HCT116 (cell line): ENCODE measurements at regions not wholly inside any gene's neighbourhood (a gene's known extent, or its start where the extent isn't known, plus 50 kb on each side); places are given as distances from the start of the nearest gene placed in this dataset.

Experiments used
- ATAC-seq: fragments of 200-7000 bp; cut with Tn5 transposase; 2 replicates; pipeline ENCODE4 v1.9.1; 2020; ENCODE audit warnings: mild to moderate bottlenecking, moderate library complexity
- BruUV-seq: library from RNA; stranded (reverse); fragments of 400-500 nt; replicated peaks from 2 replicates; lab custom pipeline; 2021; lab: Mats Ljungman, UMichigan
- CTCF ChIA-PET: fragments of 300-600 bp; sonication (Branson Sonifier 250); formaldehyde crosslinking; loops from one replicate; lab custom pipeline; 2021; ENCODE audit warnings: antibody characterized with exemption; lab: Charles Lee
- POLR2A ChIA-PET: fragments of 300-600, 350-600 bp; sonication (Branson Sonifier 250); formaldehyde crosslinking; loops from one replicate; lab custom pipeline; 2021; ENCODE audit warnings: antibody characterized with exemption; lab: Charles Lee
- RAD21 ChIA-PET, 2 experiments: fragments of 300-600 bp; sonication (Branson Sonifier 250); formaldehyde crosslinking; loops; one replicate each; lab custom pipeline; 2023; ENCODE audit warnings: low total read pairs in 2 of 2; ENCODE audit not compliant: uncharacterized antibody in 2 of 2, unreplicated experiment in 2 of 2, low non-redundant PET in 1 of 2; lab: Charles Lee
- DNase-seq: peaks from one replicate; pipeline ENCODE4 v3.0.0-alpha.2; 2010; ENCODE audit warnings: low read depth, low spot score
- H2AFZ ChIP-seq: fragments of 200-600 bp; shearing (Covaris generic), sonication (generic); 2 replicates; pipeline ENCODE4 v1.6.1; 2017; ENCODE audit warnings: low read depth, mixed run types, mixed read lengths, antibody characterized with exemption, low read length; ENCODE audit not compliant: poor library complexity, severe bottlenecking
- H3K27ac ChIP-seq: 2 replicates; pipeline ENCODE4 v1.5.1; 2012; ENCODE audit warnings: low read depth, low read length
- H3K27me3 ChIP-seq: fragments of 200-600 bp; sonication (generic); 2 replicates; pipeline ENCODE4 v1.6.1; 2016; ENCODE audit warnings: mixed run types, low read length, mixed read lengths; ENCODE audit not compliant: insufficient read depth
- H3K36me3 ChIP-seq, 2 experiments: fragments of 200-500 bp in 1 of 2; fragments of 200-600 bp in 1 of 2; sonication (Bioruptor generic) in 1 of 2; sonication (generic) in 1 of 2; 2 replicates each; pipeline versions ENCODE4 v1.5.1 to v1.6.1; 2014 to 2016; ENCODE audit warnings: low read length in 2 of 2, inconsistent platforms in 1 of 2, mixed read lengths in 1 of 2, mixed run types in 1 of 2; ENCODE audit not compliant: insufficient read depth in 2 of 2, control insufficient read depth in 1 of 2
- H3K4me1 ChIP-seq, 2 experiments: fragments of 200-600 bp in 1 of 2; sonication (generic) in 1 of 2; 2 replicates each; pipeline versions ENCODE4 v1.5.1 to v1.6.1; 2012 to 2017; ENCODE audit warnings: low read length in 2 of 2, inconsistent platforms in 1 of 2, mild to moderate bottlenecking in 1 of 2, mixed read lengths in 1 of 2, mixed run types in 1 of 2, moderate library complexity in 1 of 2; ENCODE audit not compliant: insufficient read depth in 2 of 2, control insufficient read depth in 1 of 2
- H3K4me2 ChIP-seq: fragments of 200-600 bp; sonication (generic); 2 replicates; pipeline ENCODE4 v1.6.1; 2017; ENCODE audit warnings: mixed run types, low read length, mixed read lengths
- H3K4me3 ChIP-seq, 2 experiments: fragments of 200-600 bp in 1 of 2; sonication (generic) in 1 of 2; replicated peaks in 1 of 2; 2 replicates each; pipeline ENCODE4 v1.5.1; 2011 to 2016; ENCODE audit warnings: low read length in 2 of 2, control low read depth in 1 of 2, low read depth in 1 of 2, mild to moderate bottlenecking in 1 of 2, mixed read lengths in 1 of 2, mixed run types in 1 of 2
- H3K79me2 ChIP-seq: fragments of 200-600 bp; sonication (generic); 2 replicates; pipeline ENCODE4 v1.6.1; 2017; ENCODE audit warnings: mild to moderate bottlenecking, mixed run types, low read length, moderate library complexity, mixed read lengths; ENCODE audit not compliant: insufficient read depth
- H3K9ac ChIP-seq: fragments of 200-600 bp; sonication (generic); 2 replicates; pipeline ENCODE4 v1.6.1; 2016; ENCODE audit warnings: low read length, mixed read lengths
- H3K9me2 ChIP-seq: fragments of 200-600 bp; sonication (generic), shearing (Covaris generic); 2 replicates; pipeline ENCODE4 v1.6.1; 2017; ENCODE audit warnings: mixed run types, mild to moderate bottlenecking, moderate library complexity; ENCODE audit not compliant: insufficient read depth
- H3K9me3 ChIP-seq, 2 experiments: fragments of 200-500 bp in 1 of 2; fragments of 200-600 bp in 1 of 2; sonication (Bioruptor generic) in 1 of 2; sonication (generic) in 1 of 2; 2 replicates each; pipeline ENCODE4 v1.6.1; 2014 to 2017; ENCODE audit warnings: low read length in 2 of 2, mixed read lengths in 2 of 2, inconsistent platforms in 1 of 2, low read depth in 1 of 2, mild to moderate bottlenecking in 1 of 2, mixed run types in 1 of 2, moderate library complexity in 1 of 2; ENCODE audit not compliant: control insufficient read depth in 1 of 2, insufficient read depth in 1 of 2
- H4K20me1 ChIP-seq: fragments of 200-600 bp; sonication (generic), shearing (Covaris generic); 2 replicates; pipeline ENCODE4 v1.6.1; 2017; ENCODE audit warnings: mixed run types, mild to moderate bottlenecking, moderate library complexity; ENCODE audit not compliant: insufficient read depth
- CBX3 ChIP-seq: IDR thresholded peaks from 2 replicates; pipeline ENCODE4 v1.6.1; 2012; ENCODE audit warnings: low read depth
- CEBPB ChIP-seq: IDR thresholded peaks from 2 replicates; pipeline ENCODE4 v1.6.1; 2012; ENCODE audit warnings: low read depth
- EZH2 ChIP-seq: fragments of 200-600 bp; sonication (generic); IDR thresholded peaks from 2 replicates; pipeline ENCODE4 v1.6.1; 2017; ENCODE audit warnings: antibody characterized with exemption, mixed run types
- EZH2phosphoT487 ChIP-seq: fragments of 200-600 bp; IDR thresholded peaks from 2 replicates; pipeline ENCODE4 v1.6.1; 2018; ENCODE audit warnings: antibody characterized with exemption, borderline replicate concordance
- FOSL1 ChIP-seq: IDR thresholded peaks from 2 replicates; pipeline ENCODE4 v1.6.1; 2012; ENCODE audit warnings: low read depth
- JUND ChIP-seq: IDR thresholded peaks from 2 replicates; pipeline ENCODE4 v1.6.1; 2012
- POLR2A ChIP-seq: IDR thresholded peaks from 2 replicates; pipeline ENCODE4 v1.7.0; 2011; ENCODE audit warnings: borderline replicate concordance; ENCODE audit not compliant: insufficient read depth, insufficient read length; ENCODE audit errors: extremely low read depth
- POLR2AphosphoS5 ChIP-seq: IDR thresholded peaks from 2 replicates; pipeline ENCODE4 v1.6.1; 2011; ENCODE audit warnings: mild to moderate bottlenecking, low read depth, low read length, moderate library complexity
- RAD21 ChIP-seq: IDR thresholded peaks from 2 replicates; pipeline ENCODE4 v1.6.1; 2012; ENCODE audit warnings: low read depth, mild to moderate bottlenecking
- SP1 ChIP-seq: IDR thresholded peaks from 2 replicates; pipeline ENCODE4 v1.6.1; 2012; ENCODE audit warnings: low read depth
- TCF7L2 ChIP-seq: IDR thresholded peaks from 2 replicates; pipeline ENCODE4 v1.7.0; 2011; ENCODE audit warnings: borderline replicate concordance, inconsistent platforms; ENCODE audit not compliant: insufficient read depth, insufficient read length; ENCODE audit errors: extremely low read depth
- ZFX ChIP-seq: fragments of 450-650 bp; IDR thresholded peaks from 2 replicates; pipeline ENCODE4 v1.6.1; 2017
- ZNF274 ChIP-seq: fragments of 200-500 bp; sonication (Bioruptor generic); IDR thresholded peaks from 2 replicates; pipeline ENCODE4 v1.6.1; 2014; ENCODE audit warnings: mild to moderate bottlenecking, low read depth, low read length, inconsistent platforms
- intact Hi-C: fragments of 100-400 bp; cut with micrococcal nuclease; formaldehyde crosslinking; loops from 2 replicates; pipeline ENCODE4 v1.10.0; 2022
- TF ChIP-seq, protein P1 (sequence below): IDR thresholded peaks from 2 replicates; pipeline ENCODE4 v1.6.1; 2012
- TF ChIP-seq, protein P2 (sequence below), 3 experiments: fragments of 200-600 bp in 1 of 3; sonication (generic) in 1 of 3; IDR thresholded peaks in 2 of 3; conservative IDR thresholded peaks in 1 of 3; 2 replicates each; pipeline ENCODE4 v1.5.1; 2012 to 2017; ENCODE audit warnings: low read depth in 2 of 3, low read length in 2 of 3, antibody characterized with exemption in 1 of 3, borderline replicate concordance in 1 of 3, control low read depth in 1 of 3, mild to moderate bottlenecking in 1 of 3, mixed read lengths in 1 of 3, mixed run types in 1 of 3, moderate library complexity in 1 of 3; ENCODE audit not compliant: insufficient read depth in 1 of 3
- TF ChIP-seq, protein P3 (sequence below): IDR thresholded peaks from 2 replicates; pipeline ENCODE4 v1.6.1; 2012

DNA sequence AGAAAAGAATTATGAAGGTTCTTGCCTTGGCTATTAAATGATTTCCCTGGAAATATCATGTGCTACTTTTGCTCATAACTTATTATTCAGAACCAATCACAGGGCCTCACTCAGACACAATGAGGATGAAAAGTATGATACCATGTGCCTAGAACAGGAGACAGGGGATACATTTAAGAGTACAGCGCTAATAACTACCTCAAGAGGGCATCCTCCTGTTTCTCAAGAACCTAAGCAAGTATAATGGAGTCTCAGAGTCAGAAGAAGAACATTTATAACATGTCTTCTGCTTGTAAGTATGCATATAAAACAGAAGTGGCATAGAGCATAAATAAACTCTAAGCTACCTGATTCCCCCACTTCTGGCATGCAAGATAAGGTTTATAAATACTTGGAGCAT lies 125.4 kb upstream of the MME start:
- peak; percentile 51 for DNase-seq
- H3K36me3 ChIP-seq = no peaks in the 10 kb centered on the region
- H3K27ac ChIP-seq = no peak overlapping the region
- no peaks in the 10 kb centered on the region for H4K20me1 ChIP-seq
- H3K9me2 ChIP-seq = no peaks in the 10 kb centered on the region
- 0 out of 4 replicates have a peak, but pooled peaks cover 0 to 3% of the 10 kb centered on the region in 2 experiments for H3K9me3 ChIP-seq
- intact Hi-C loops = loop anchor here (1.0 kb wide), 1 partner anchor 369 kb away; no protein-coding TSS in a partner anchor
- ChIA-PET CTCF (interaction anchor here (0.6 to 1.4 kb wide), 4 partner anchors 51 to 747 kb away, joined by 3 to 11 read pairs (median 3); no protein-coding TSS in a partner anchor), RAD21 (interaction anchor here in 1 of 2 experiments (0.7 kb wide), 1 partner anchor 368 kb away, joined by 4 read pairs; no protein-coding TSS in a partner anchor), POLR2A (no interaction called here)
- H3K4me1 ChIP-seq = no peaks in the 10 kb centered on the region
- H3K4me3 ChIP-seq = no peak overlapping the region
- H2AFZ ChIP-seq = peak overlapping the region; percentile 26
- H3K79me2 ChIP-seq = no peaks in the 10 kb centered on the region
- ATAC-seq = peak; percentile 93
- H3K9ac ChIP-seq = no peak overlapping the region
- BruUV-seq = no TSS peak
- H3K27me3 ChIP-seq = no peaks in the 10 kb centered on the region
- H3K4me2 ChIP-seq = no peak overlapping the region
- TF ChIP-seq, protein P1, sequence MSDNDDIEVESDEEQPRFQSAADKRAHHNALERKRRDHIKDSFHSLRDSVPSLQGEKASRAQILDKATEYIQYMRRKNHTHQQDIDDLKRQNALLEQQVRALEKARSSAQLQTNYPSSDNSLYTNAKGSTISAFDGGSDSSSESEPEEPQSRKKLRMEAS = peak; percentile 31; the same call in 1 of the 2 replicates
- no peak for TF ChIP-seq ZFX
- TF ChIP-seq CBX3 = no peak
- TF ChIP-seq, protein P2, sequence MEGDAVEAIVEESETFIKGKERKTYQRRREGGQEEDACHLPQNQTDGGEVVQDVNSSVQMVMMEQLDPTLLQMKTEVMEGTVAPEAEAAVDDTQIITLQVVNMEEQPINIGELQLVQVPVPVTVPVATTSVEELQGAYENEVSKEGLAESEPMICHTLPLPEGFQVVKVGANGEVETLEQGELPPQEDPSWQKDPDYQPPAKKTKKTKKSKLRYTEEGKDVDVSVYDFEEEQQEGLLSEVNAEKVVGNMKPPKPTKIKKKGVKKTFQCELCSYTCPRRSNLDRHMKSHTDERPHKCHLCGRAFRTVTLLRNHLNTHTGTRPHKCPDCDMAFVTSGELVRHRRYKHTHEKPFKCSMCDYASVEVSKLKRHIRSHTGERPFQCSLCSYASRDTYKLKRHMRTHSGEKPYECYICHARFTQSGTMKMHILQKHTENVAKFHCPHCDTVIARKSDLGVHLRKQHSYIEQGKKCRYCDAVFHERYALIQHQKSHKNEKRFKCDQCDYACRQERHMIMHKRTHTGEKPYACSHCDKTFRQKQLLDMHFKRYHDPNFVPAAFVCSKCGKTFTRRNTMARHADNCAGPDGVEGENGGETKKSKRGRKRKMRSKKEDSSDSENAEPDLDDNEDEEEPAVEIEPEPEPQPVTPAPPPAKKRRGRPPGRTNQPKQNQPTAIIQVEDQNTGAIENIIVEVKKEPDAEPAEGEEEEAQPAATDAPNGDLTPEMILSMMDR (IDR thresholded peaks at IDR 0.05 in 2 of 3, conservative IDR thresholded peaks at IDR 0.05 in 1 of 3; ENCODE audit: borderline replicate concordance in 1 of 3, insufficient read depth in 1 of 3, low read depth in 2 of 3, low read length in 2 of 3) = peak; percentile 31 to 55 (median 46); a peak in 4 of 6 replicates
- TF ChIP-seq RAD21 = peak; percentile 68
- TF ChIP-seq POLR2AphosphoS5 = no peak
- no peak for TF ChIP-seq TCF7L2
- TF ChIP-seq, all 23 proteins: peak for 3

DNA sequence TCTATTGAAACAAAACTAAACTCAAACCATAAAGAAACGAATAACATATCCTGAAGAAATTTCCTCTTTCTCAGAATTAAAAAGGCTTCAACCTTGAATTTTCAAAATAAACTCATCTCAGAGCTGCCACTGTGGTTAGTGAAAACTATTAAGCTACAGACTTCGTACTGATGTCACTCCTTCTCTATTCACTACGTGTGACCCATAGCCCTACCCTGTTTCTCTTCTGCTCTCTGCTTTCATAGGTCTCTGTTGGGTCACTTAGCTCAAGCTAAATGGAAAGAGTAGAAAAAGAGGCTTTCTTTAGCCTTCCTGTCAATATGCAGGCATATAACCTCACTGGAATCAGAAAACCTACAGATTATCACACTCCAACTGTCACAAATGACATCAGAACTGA lies 126.6 kb upstream of the MME start:
- TF ChIP-seq JUND = no peak
- no peak for TF ChIP-seq POLR2A
- TF ChIP-seq CEBPB = no peak
- no peak for TF ChIP-seq FOSL1
- TF ChIP-seq EZH2 = no peak
- TF ChIP-seq, protein P1 = no peak
- TF ChIP-seq, protein P2 (IDR thresholded peaks at IDR 0.05 in 2 of 3, conservative IDR thresholded peaks at IDR 0.05 in 1 of 3; ENCODE audit: borderline replicate concordance in 1 of 3, insufficient read depth in 1 of 3, low read depth in 2 of 3, low read length in 2 of 3) = no peak
- no peak for TF ChIP-seq ZNF274
- no peak for TF ChIP-seq EZH2phosphoT487
- no peak for TF ChIP-seq ZFX
- TF ChIP-seq POLR2AphosphoS5 = no peak
- TF ChIP-seq SP1 = no peak
- TF ChIP-seq, protein P3, sequence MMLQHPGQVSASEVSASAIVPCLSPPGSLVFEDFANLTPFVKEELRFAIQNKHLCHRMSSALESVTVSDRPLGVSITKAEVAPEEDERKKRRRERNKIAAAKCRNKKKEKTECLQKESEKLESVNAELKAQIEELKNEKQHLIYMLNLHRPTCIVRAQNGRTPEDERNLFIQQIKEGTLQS = no peak
- TF ChIP-seq CBX3 = no peak
- RAD21 ChIA-PET = no interaction called here

More for the DNA sequence above, 126.6 kb upstream of the MME start:
- intact Hi-C loops = no loop called here
- no peaks in the 10 kb centered on the region for H3K79me2 ChIP-seq
- no peaks in the 10 kb centered on the region for H3K9me2 ChIP-seq
- 0 out of 4 replicates have a peak, but pooled peaks cover 0 to 3% of the 10 kb centered on the region in 2 experiments for H3K9me3 ChIP-seq
- H3K36me3 ChIP-seq = no peaks in the 10 kb centered on the region
- H2AFZ ChIP-seq = no peak overlapping the region
- ChIA-PET POLR2A (no interaction called here), CTCF (no interaction called here)
- no peak overlapping the region for H3K9ac ChIP-seq
- BruUV-seq = no TSS peak
- H3K4me1 ChIP-seq = no peaks in the 10 kb centered on the region
- H3K27me3 ChIP-seq = no peaks in the 10 kb centered on the region
- no peak overlapping the region for H3K27ac ChIP-seq
- H3K4me3 ChIP-seq = no peak overlapping the region
- no peaks in the 10 kb centered on the region for H4K20me1 ChIP-seq
- DNase-seq (no peak), ATAC-seq (no peak)
- no peak overlapping the region for H3K4me2 ChIP-seq
